ENCODE measurements at regions not wholly inside any gene's neighbourhood (a gene's known extent, or its start where the extent isn't known, plus 50 kb on each side); places are given as distances from the start of the nearest gene placed in this dataset.
"Not testable (repeated sequence)": the region's sequence is repeated elsewhere in the genome, so short reads cannot be mapped to it uniquely, and the experiment has no call there.

GRCh38 chr14:27256805-27257204 is 659.0 kb upstream of the NOVA1 start:
- Mint-ChIP-seq H3K36me3 (ENCODE audit: unreplicated experiment) (no peaks in the 10 kb centered on the region), H3K27me3 (ENCODE audit: unreplicated experiment) (no peaks in the 10 kb centered on the region), H3K4me3 (ENCODE audit: unreplicated experiment) (no peak overlapping the region), H3K27ac (ENCODE audit: unreplicated experiment) (no peak overlapping the region), H3K4me1 (ENCODE audit: unreplicated experiment) (no peaks in the 10 kb centered on the region), H3K9me3 (ENCODE audit: unreplicated experiment) (peaks cover 12% of the 10 kb centered on the region)
- no peak for DNase-seq (ENCODE audit: extremely low spot score, unreplicated experiment)
- TF ChIP-seq CTCF (IDR thresholded peaks at IDR 0.05) = no peak

GRCh38 chr14:27267876-27268275 is 670.0 kb upstream of the NOVA1 start:
- Mint-ChIP-seq H3K4me1 (ENCODE audit: unreplicated experiment) (no peaks in the 10 kb centered on the region), H3K27ac (ENCODE audit: unreplicated experiment) (no peak overlapping the region), H3K36me3 (ENCODE audit: unreplicated experiment) (no peaks in the 10 kb centered on the region), H3K9me3 (ENCODE audit: unreplicated experiment) (peaks cover 5% of the 10 kb centered on the region), H3K4me3 (ENCODE audit: unreplicated experiment) (no peak overlapping the region), H3K27me3 (ENCODE audit: unreplicated experiment) (no peaks in the 10 kb centered on the region)
- no peak for TF ChIP-seq CTCF (IDR thresholded peaks at IDR 0.05)
- DNase-seq (ENCODE audit: extremely low spot score, unreplicated experiment) = no peak

GRCh38 chr14:27270716-27271115 is 672.9 kb upstream of the NOVA1 start:
- H3K4me3 Mint-ChIP-seq (ENCODE audit: unreplicated experiment) = no peak overlapping the region
- H3K4me1 Mint-ChIP-seq (ENCODE audit: unreplicated experiment) = no peaks in the 10 kb centered on the region
- no peak for TF ChIP-seq CTCF (IDR thresholded peaks at IDR 0.05)

GRCh38 chr14:27278341-27278740 is 680.5 kb upstream of the NOVA1 start:
- Mint-ChIP-seq H3K9me3 (ENCODE audit: unreplicated experiment) (peaks cover 5% of the 10 kb centered on the region), H3K27me3 (ENCODE audit: unreplicated experiment) (peaks cover 3% of the 10 kb centered on the region), H3K4me1 (ENCODE audit: unreplicated experiment) (no peaks in the 10 kb centered on the region), H3K27ac (ENCODE audit: unreplicated experiment) (no peak overlapping the region), H3K36me3 (ENCODE audit: unreplicated experiment) (no peaks in the 10 kb centered on the region), H3K4me3 (ENCODE audit: unreplicated experiment) (no peak overlapping the region)
- no peak for TF ChIP-seq CTCF (IDR thresholded peaks at IDR 0.05)
- no peak for DNase-seq (ENCODE audit: extremely low spot score, unreplicated experiment)

More at GRCh38 chr14:27270716-27271115, 672.9 kb upstream of the NOVA1 start:
- Mint-ChIP-seq H3K27ac (ENCODE audit: unreplicated experiment) (no peak overlapping the region), H3K27me3 (ENCODE audit: unreplicated experiment) (no peaks in the 10 kb centered on the region), H3K36me3 (ENCODE audit: unreplicated experiment) (no peaks in the 10 kb centered on the region), H3K9me3 (ENCODE audit: unreplicated experiment) (no peaks in the 10 kb centered on the region)
- DNase-seq (ENCODE audit: extremely low spot score, unreplicated experiment) = no peak

GRCh38 chr14:27305441-27305945 is 707.7 kb upstream of the NOVA1 start:
- Mint-ChIP-seq H3K4me1 (ENCODE audit: unreplicated experiment) (no peaks in the 10 kb centered on the region), H3K27ac (ENCODE audit: unreplicated experiment) (no peak overlapping the region), H3K9me3 (ENCODE audit: unreplicated experiment) (peaks cover 30% of the 10 kb centered on the region)

GRCh38 chr14:27312730-27313129 is 714.9 kb upstream of the NOVA1 start:
- not testable (repeated sequence) for H3K27ac Mint-ChIP-seq (ENCODE audit: unreplicated experiment); DNase-seq (ENCODE audit: extremely low spot score, unreplicated experiment); H3K4me3 Mint-ChIP-seq (ENCODE audit: unreplicated experiment); H3K27me3 Mint-ChIP-seq (ENCODE audit: unreplicated experiment); H3K4me1 Mint-ChIP-seq (ENCODE audit: unreplicated experiment); H3K36me3 Mint-ChIP-seq (ENCODE audit: unreplicated experiment)
- H3K9me3 Mint-ChIP-seq (ENCODE audit: unreplicated experiment) = peaks cover 16% of the 10 kb centered on the region

More at GRCh38 chr14:27305441-27305945, 707.7 kb upstream of the NOVA1 start:
- Mint-ChIP-seq H3K27me3 (ENCODE audit: unreplicated experiment) (no peaks in the 10 kb centered on the region), H3K36me3 (ENCODE audit: unreplicated experiment) (no peaks in the 10 kb centered on the region), H3K4me3 (ENCODE audit: unreplicated experiment) (no peak overlapping the region)
- no peak for TF ChIP-seq CTCF (IDR thresholded peaks at IDR 0.05)
- no peak for DNase-seq (ENCODE audit: extremely low spot score, unreplicated experiment)

Data from osteocyte (in vitro differentiated cells).